Small intestine (tissue), 7 donors: ENCODE measurements at regions not wholly inside any gene's neighbourhood (a gene's known extent, or its start where the extent isn't known, plus 50 kb on each side); places are given as distances from the start of the nearest gene placed in this dataset.

Experiments used
- DNase-seq, 2 donors: peaks; one replicate each; pipeline versions ENCODE4 v3.0.0 to v3.0.0-alpha.2; 2013
- FAIRE-seq: peaks from 2 replicates; lab custom pipeline; 2012; peaks lifted over from hg19 to GRCh38; lab: Jason Lieb, UNC
- H3K27ac ChIP-seq, 3 donors: one replicate each; pipeline ENCODE4 v1.5.1; 2013; ENCODE audit warnings: low read length in 2 of 3, mild to moderate bottlenecking in 2 of 3, control low read depth in 1 of 3, inconsistent platforms in 1 of 3, low read depth in 1 of 3, moderate library complexity in 1 of 3
- H3K27me3 ChIP-seq, 3 donors: one replicate each; pipeline ENCODE4 v1.6.1; 2013; ENCODE audit warnings: low read length in 3 of 3, inconsistent platforms in 1 of 3; ENCODE audit not compliant: control insufficient read depth in 3 of 3, insufficient read depth in 3 of 3
- H3K36me3 ChIP-seq, 3 donors: one replicate each; pipeline ENCODE4 v1.6.1; 2013; ENCODE audit warnings: low read length in 3 of 3, inconsistent platforms in 1 of 3, low read depth in 1 of 3, mild to moderate bottlenecking in 1 of 3, moderate library complexity in 1 of 3; ENCODE audit not compliant: control insufficient read depth in 3 of 3, insufficient read depth in 2 of 3
- H3K4me1 ChIP-seq, 3 donors: one replicate each; pipeline ENCODE4 v1.6.1; 2013; ENCODE audit warnings: low read length in 2 of 3, inconsistent platforms in 1 of 3, low read depth in 1 of 3, mild to moderate bottlenecking in 1 of 3, moderate library complexity in 1 of 3; ENCODE audit not compliant: control insufficient read depth in 3 of 3, insufficient read depth in 2 of 3
- H3K4me3 ChIP-seq, 3 donors: one replicate each; pipeline ENCODE4 v1.5.1; 2013; ENCODE audit warnings: low read length in 3 of 3, control low read depth in 1 of 3, inconsistent platforms in 1 of 3, low read depth in 1 of 3, mild to moderate bottlenecking in 1 of 3, moderate library complexity in 1 of 3
- H3K9me3 ChIP-seq, 2 donors: one replicate each; pipeline ENCODE4 v1.6.1; 2013; ENCODE audit warnings: low read depth in 1 of 2, low read length in 1 of 2; ENCODE audit not compliant: control insufficient read depth in 2 of 2, insufficient read depth in 1 of 2
- WGBS, 3 donors: extraction: QIAGEN DNeasy Blood & Tissue Kit; methylation state at CpG; one replicate each; pipeline ENCODE4 v1.1.7; 2013; 5-methylcytosine and 5-hydroxymethylcytosine counted together
- donor health status: healthy with polysubstance abuse.
- donor health status: control.
- donor health status: control.
- donor health status: Bipolar disorder and iron deficiency.
- donor health status: healthy.

- Histone ChIP-seq H3K36me3 (no peaks in the 10 kb centered on the region), H3K27ac (no peak overlapping the region), H3K27me3 (peaks cover 0 to 3% (median 1%) of the 10 kb centered on the region in 3 donors), H3K4me3 (no peak overlapping the region), H3K4me1 (no peaks in the 10 kb centered on the region), H3K9me3 (no peaks in the 10 kb centered on the region)
- DNase-seq: no peak
- 90 to 95% (median 93%) methylated on average over 4 of the region's 4 CpGs for WGBS, 3 donors
- FAIRE-seq: no peak
Measured at GRCh38 chr2:238712011-238712410, 135.9 kb upstream of the TWIST2 start.

GRCh38 chr2:238713198-238713826, 134.6 kb upstream of the TWIST2 start:
- DNase-seq: no peak
- Histone ChIP-seq H3K27ac (no peak overlapping the region), H3K36me3 (no peaks in the 10 kb centered on the region), H3K4me1 (no peaks in the 10 kb centered on the region), H3K9me3 (no peaks in the 10 kb centered on the region), H3K27me3 (peaks cover 0 to 3% (median 1%) of the 10 kb centered on the region in 3 donors), H3K4me3 (no peak overlapping the region)
- 84 to 93% (median 88%) methylated on average over 6 of the region's 6 CpGs for WGBS, 3 donors
- FAIRE-seq: no peak

GRCh38 chr2:238714038-238714528, 133.8 kb upstream of the TWIST2 start:
- H3K27me3 ChIP-seq: peaks cover 0 to 3% (median 1%) of the 10 kb centered on the region in 3 donors
- FAIRE-seq (no peak), DNase-seq (no peak)
- no peaks in the 10 kb centered on the region for H3K36me3 ChIP-seq
- no peak overlapping the region for H3K27ac ChIP-seq
- H3K9me3 ChIP-seq: no peaks in the 10 kb centered on the region
- no peaks in the 10 kb centered on the region for H3K4me1 ChIP-seq
- no peak overlapping the region for H3K4me3 ChIP-seq
- 66 to 73% (median 70%) methylated on average over 9 of the region's 9 CpGs for WGBS, 3 donors

- H3K27ac ChIP-seq: no peak overlapping the region
- DNase-seq (no peak), FAIRE-seq (no peak)
- 84 to 91% (median 85%) methylated on average over 12 of the region's 12 CpGs for WGBS, 3 donors
- no peaks in the 10 kb centered on the region for H3K9me3 ChIP-seq
- no peaks in the 10 kb centered on the region for H3K4me1 ChIP-seq
- H3K27me3 ChIP-seq: peaks cover 0 to 1% (median 0%) of the 10 kb centered on the region in 3 donors
- no peaks in the 10 kb centered on the region for H3K36me3 ChIP-seq
- H3K4me3 ChIP-seq: no peak overlapping the region
Measured at GRCh38 chr2:238716171-238716570, 131.7 kb upstream of the TWIST2 start.

- WGBS, 3 donors: 51 to 66% (median 61%) methylated on average over 16 to 17 of the region's 17 CpGs
- FAIRE-seq (no peak), DNase-seq (no peak)
- no peaks in the 10 kb centered on the region for H3K36me3 ChIP-seq
- H3K27me3 ChIP-seq: no peaks in the 10 kb centered on the region
- no peak overlapping the region for H3K4me3 ChIP-seq
- H3K4me1 ChIP-seq: no peaks in the 10 kb centered on the region
- no peak overlapping the region for H3K27ac ChIP-seq
- no peaks in the 10 kb centered on the region for H3K9me3 ChIP-seq
Measured at GRCh38 chr2:238716585-238716984, 131.3 kb upstream of the TWIST2 start.

GRCh38 chr2:238717084-238717483, 130.8 kb upstream of the TWIST2 start:
- Histone ChIP-seq H3K9me3 (no peaks in the 10 kb centered on the region), H3K4me3 (no peak overlapping the region), H3K27ac (no peak overlapping the region), H3K4me1 (no peaks in the 10 kb centered on the region), H3K27me3 (no peaks in the 10 kb centered on the region), H3K36me3 (no peaks in the 10 kb centered on the region)
- no peak for DNase-seq
- 83 to 84% (median 84%) methylated on average over 9 of the region's 9 CpGs for WGBS, 3 donors
- FAIRE-seq: no peak

- Histone ChIP-seq H3K36me3 (no peaks in the 10 kb centered on the region), H3K4me1 (no peaks in the 10 kb centered on the region), H3K27ac (no peak overlapping the region), H3K4me3 (no peak overlapping the region), H3K9me3 (no peaks in the 10 kb centered on the region), H3K27me3 (peaks cover 0 to under 1% (median 0%) of the 10 kb centered on the region in 3 donors)
- DNase-seq (no peak), FAIRE-seq (no peak)
- WGBS, 3 donors: 77 to 88% (median 83%) methylated on average over 10 of the region's 10 CpGs
Measured at GRCh38 chr2:238719641-238720040, 128.2 kb upstream of the TWIST2 start.

- DNase-seq (peak; percentile 43 to 53), FAIRE-seq (no peak)
- 25 to 34% (median 25%) methylated on average over 15 of the region's 15 CpGs for WGBS, 3 donors
- peaks cover 0 to 3% (median 0%) of the 10 kb centered on the region in 3 donors for H3K27me3 ChIP-seq
- H3K4me3 ChIP-seq: no peak overlapping the region
- no peaks in the 10 kb centered on the region for H3K9me3 ChIP-seq
- no peaks in the 10 kb centered on the region for H3K36me3 ChIP-seq
- H3K4me1 ChIP-seq: no peaks in the 10 kb centered on the region
- no peak overlapping the region for H3K27ac ChIP-seq
Measured at GRCh38 chr2:238720232-238720672, 127.6 kb upstream of the TWIST2 start.
